B cell (primary cell): ENCODE measurements at regions not wholly inside any gene's neighbourhood (a gene's known extent, or its start where the extent isn't known, plus 50 kb on each side); places are given as distances from the start of the nearest gene placed in this dataset.

Experiments
- ATAC-seq: fragments of 200-7000 bp; cut with Tn5 transposase; one replicate; pipeline ENCODE4 v1.10.0; 2021; ENCODE audit warnings: low read depth, mild to moderate bottlenecking, moderate number of reproducible peaks, moderate library complexity
- CTCF ChIA-PET: fragments of 350-600 bp; sonication (Branson Sonifier 250); formaldehyde crosslinking; loops from one replicate; lab custom pipeline; 2021; ENCODE audit warnings: antibody characterized with exemption, inconsistent platforms; lab: Charles Lee
- POLR2A ChIA-PET: fragments of 350-600 bp; sonication (Branson Sonifier 250); formaldehyde crosslinking; loops from one replicate; lab custom pipeline; 2021; ENCODE audit warnings: antibody characterized with exemption; lab: Charles Lee
- DNase-seq: peaks from one replicate; pipeline ENCODE4 v3.0.0; 2013
- H2AFZ ChIP-seq: 2 replicates; pipeline ENCODE4 v1.6.1; 2012; ENCODE audit warnings: mild to moderate bottlenecking, low read depth, low read length; ENCODE audit not compliant: insufficient read depth, poor library complexity, severe bottlenecking
- H3K27ac ChIP-seq, 2 donors: 1 replicate in 1 of 2; 2 replicates in 1 of 2; pipeline ENCODE4 v1.5.1; 2012 to 2013; ENCODE audit warnings: low read length in 2 of 2, mild to moderate bottlenecking in 2 of 2, moderate library complexity in 1 of 2
- H3K27me3 ChIP-seq, 4 experiments: fragments of 200-600 bp in 1 of 4; sonication (generic) in 1 of 4; replicated peaks in 1 of 4; 1 replicate in 2 of 4; 2 replicates in 2 of 4; pipeline versions ENCODE4 v1.6.1 to v1.7.0; 2013 to 2016; ENCODE audit warnings: low read length in 3 of 4, mild to moderate bottlenecking in 2 of 4, mixed read lengths in 1 of 4, moderate library complexity in 1 of 4; ENCODE audit not compliant: insufficient read depth in 4 of 4, control insufficient read depth in 3 of 4; ENCODE audit errors: control extremely low read depth in 1 of 4
- H3K36me3 ChIP-seq, 2 experiments: replicated peaks in 1 of 2; 1 replicate in 1 of 2; 2 replicates in 1 of 2; pipeline versions ENCODE4 v1.6.1 to v1.7.1; 2013; ENCODE audit warnings: low read length in 1 of 2; ENCODE audit not compliant: insufficient read depth in 2 of 2, control insufficient read depth in 1 of 2; ENCODE audit errors: control extremely low read depth in 1 of 2, extremely low read depth in 1 of 2
- H3K4me1 ChIP-seq, 2 donors: fragments of 200-600 bp in 1 of 2; sonication (generic) in 1 of 2; 1 replicate in 1 of 2; 2 replicates in 1 of 2; pipeline versions ENCODE4 v1.5.1 to v1.6.1; 2013 to 2017; ENCODE audit warnings: low read length in 2 of 2; ENCODE audit not compliant: control insufficient read depth in 2 of 2, insufficient read depth in 2 of 2
- H3K4me2 ChIP-seq: replicated peaks from 2 replicates; pipeline ENCODE3; 2012; ENCODE audit warnings: mild to moderate bottlenecking, low read depth, low read length; ENCODE audit not compliant: poor library complexity, severe bottlenecking
- H3K4me3 ChIP-seq, 5 experiments: fragments of 200-600 bp in 1 of 5; sonication (generic) in 1 of 5; 1 replicate in 3 of 5; 2 replicates in 2 of 5; pipeline versions ENCODE4 v1.5.1 to v1.7.0; 2011 to 2016; ENCODE audit warnings: low read length in 4 of 5, mild to moderate bottlenecking in 4 of 5, low read depth in 2 of 5, control low read depth in 1 of 5, moderate library complexity in 1 of 5; ENCODE audit not compliant: insufficient read depth in 1 of 5; ENCODE audit errors: control extremely low read depth in 1 of 5, extremely low read depth in 1 of 5
- H3K79me2 ChIP-seq: fragments of 200-600 bp; sonication (generic); one replicate; pipeline ENCODE4 v1.6.0; 2016; ENCODE audit warnings: low read length; ENCODE audit not compliant: control insufficient read depth, insufficient read depth
- H3K9ac ChIP-seq: fragments of 200-600 bp; sonication (generic); 2 replicates; pipeline ENCODE4 v1.6.1; 2017; ENCODE audit warnings: mild to moderate bottlenecking, low read length, moderate library complexity
- H3K9me3 ChIP-seq, 3 donors: one replicate each; pipeline versions ENCODE4 v1.6.1 to v1.7.1; 2013; ENCODE audit warnings: low read length in 2 of 3; ENCODE audit not compliant: control insufficient read depth in 2 of 3, insufficient read depth in 1 of 3; ENCODE audit errors: control extremely low read depth in 1 of 3
- H4K20me1 ChIP-seq: 2 replicates; pipeline ENCODE4 v1.6.0; 2012; ENCODE audit warnings: mild to moderate bottlenecking, low read length; ENCODE audit not compliant: insufficient read depth, control insufficient read depth, poor library complexity, severe bottlenecking
- H3K27ac Mint-ChIP-seq: one replicate; pipeline ENCODE4 v1.8.0; 2021; ENCODE audit warnings: mixed read lengths
- H3K27me3 Mint-ChIP-seq: one replicate; pipeline ENCODE4 v1.8.0; 2021; ENCODE audit warnings: mixed read lengths
- H3K4me1 Mint-ChIP-seq: one replicate; pipeline ENCODE4 v1.8.0; 2021; ENCODE audit warnings: mixed read lengths
- H3K4me3 Mint-ChIP-seq: one replicate; pipeline ENCODE4 v1.8.0; 2021; ENCODE audit warnings: mixed read lengths
- H3K9me3 Mint-ChIP-seq: one replicate; pipeline ENCODE4 v1.8.0; 2022; ENCODE audit warnings: mixed read lengths; ENCODE audit not compliant: insufficient read depth
- EZH2 ChIP-seq: IDR thresholded peaks from 2 replicates; pipeline ENCODE4 v1.6.1; 2012; ENCODE audit warnings: borderline replicate concordance, low read depth, mild to moderate bottlenecking, moderate library complexity, low read length; ENCODE audit not compliant: insufficient read depth, poor library complexity, severe bottlenecking
- WGBS: methylation state at CpG from one replicate; pipeline ENCODE4 v1.1.5; 2013; ENCODE audit warnings: missing lambda C conversion rate; ENCODE audit not compliant: insufficient coverage; 5-methylcytosine and 5-hydroxymethylcytosine counted together
- intact Hi-C: fragments of 100-400 bp; cut with micrococcal nuclease; formaldehyde crosslinking; loops from one replicate; pipeline ENCODE4 v1.10.0; 2022
- TF ChIP-seq, protein P1 (sequence below): fragments of 200-600 bp; IDR thresholded peaks from one replicate; pipeline ENCODE4 v1.8.0; 2022; ENCODE audit warnings: antibody characterized with exemption, mild to moderate bottlenecking

DNA sequence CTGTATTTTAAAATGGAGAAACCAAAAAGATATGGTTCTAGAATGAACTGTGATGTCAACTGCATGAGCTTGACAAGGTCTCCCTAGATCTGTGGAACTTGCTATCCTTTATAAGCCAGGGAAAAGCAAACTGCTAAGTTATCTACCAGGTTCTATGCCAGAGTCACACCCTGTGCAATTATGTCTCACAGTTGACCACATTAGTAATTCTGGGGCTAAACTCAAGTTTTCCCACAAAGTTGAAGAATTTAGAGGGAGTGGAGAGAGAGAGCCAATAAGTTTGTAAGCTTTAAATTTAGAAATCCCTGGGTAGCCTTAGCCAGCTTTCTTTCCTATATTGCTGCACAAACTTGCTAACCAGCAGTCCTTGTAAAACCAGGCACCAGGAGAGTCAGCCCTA lies 407.0 kb upstream of the SASH1 start:
- Histone ChIP-seq H3K27ac (no peak overlapping the region), H3K4me1 (no peaks in the 10 kb centered on the region), H3K27me3 (no peaks in the 10 kb centered on the region), H3K4me2 (no peak overlapping the region), H3K9me3 (no peaks in the 10 kb centered on the region), H3K36me3 (no peaks in the 10 kb centered on the region), H4K20me1 (no peaks in the 10 kb centered on the region), H2AFZ (no peak overlapping the region), H3K4me3 (no peak overlapping the region), H3K9ac (no peak overlapping the region), H3K79me2 (no peaks in the 10 kb centered on the region)
- no peak overlapping the region for H3K27ac Mint-ChIP-seq
- no peak for ATAC-seq
- DNase-seq, result no peak
- no peaks in the 10 kb centered on the region for H3K4me1 Mint-ChIP-seq
- TF ChIP-seq EZH2, result no peak
- TF ChIP-seq, protein P1, sequence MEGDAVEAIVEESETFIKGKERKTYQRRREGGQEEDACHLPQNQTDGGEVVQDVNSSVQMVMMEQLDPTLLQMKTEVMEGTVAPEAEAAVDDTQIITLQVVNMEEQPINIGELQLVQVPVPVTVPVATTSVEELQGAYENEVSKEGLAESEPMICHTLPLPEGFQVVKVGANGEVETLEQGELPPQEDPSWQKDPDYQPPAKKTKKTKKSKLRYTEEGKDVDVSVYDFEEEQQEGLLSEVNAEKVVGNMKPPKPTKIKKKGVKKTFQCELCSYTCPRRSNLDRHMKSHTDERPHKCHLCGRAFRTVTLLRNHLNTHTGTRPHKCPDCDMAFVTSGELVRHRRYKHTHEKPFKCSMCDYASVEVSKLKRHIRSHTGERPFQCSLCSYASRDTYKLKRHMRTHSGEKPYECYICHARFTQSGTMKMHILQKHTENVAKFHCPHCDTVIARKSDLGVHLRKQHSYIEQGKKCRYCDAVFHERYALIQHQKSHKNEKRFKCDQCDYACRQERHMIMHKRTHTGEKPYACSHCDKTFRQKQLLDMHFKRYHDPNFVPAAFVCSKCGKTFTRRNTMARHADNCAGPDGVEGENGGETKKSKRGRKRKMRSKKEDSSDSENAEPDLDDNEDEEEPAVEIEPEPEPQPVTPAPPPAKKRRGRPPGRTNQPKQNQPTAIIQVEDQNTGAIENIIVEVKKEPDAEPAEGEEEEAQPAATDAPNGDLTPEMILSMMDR, result no peak
- peaks cover 2% of the 10 kb centered on the region for H3K9me3 Mint-ChIP-seq
- H3K27me3 Mint-ChIP-seq, result no peaks in the 10 kb centered on the region
- ChIA-PET CTCF (no interaction called here), POLR2A (no interaction called here)
- intact Hi-C loops, result no loop called here
- no peak overlapping the region for H3K4me3 Mint-ChIP-seq

DNA sequence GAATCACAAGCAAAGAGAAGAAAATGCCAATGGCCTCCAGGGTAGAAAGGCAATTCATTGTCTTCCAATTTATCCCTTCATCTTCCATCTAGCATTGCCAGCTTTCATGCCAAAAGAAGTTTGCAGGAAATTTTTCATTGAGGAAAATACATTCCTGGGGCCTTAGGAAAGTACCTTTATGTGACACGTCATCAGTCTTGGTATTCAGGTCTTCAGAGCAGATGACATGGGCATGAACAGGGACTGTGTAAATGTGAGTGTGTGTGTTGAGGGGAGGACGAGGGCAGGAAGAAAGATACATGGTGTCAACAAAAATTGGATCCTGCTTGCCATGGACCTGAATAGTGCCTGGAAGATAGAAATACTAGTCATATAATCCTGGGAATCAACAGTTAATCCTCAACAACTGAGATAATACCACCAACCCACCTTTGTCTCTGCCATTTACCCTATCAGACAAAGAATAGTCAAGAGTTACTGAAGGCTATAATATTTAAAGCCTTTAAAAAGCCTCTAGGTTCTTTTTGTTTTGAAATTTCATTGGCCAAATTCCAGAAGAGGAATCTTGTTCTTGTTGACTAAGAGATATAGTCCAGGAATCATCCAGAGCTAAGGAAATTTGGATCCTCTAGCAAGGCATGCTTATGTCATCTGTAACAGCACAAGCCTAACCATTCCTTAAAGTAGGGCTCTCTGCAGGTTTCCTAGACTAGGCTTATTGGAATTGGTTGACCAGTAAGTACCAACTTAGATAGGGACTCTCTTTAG lies 405.8 kb upstream of the SASH1 start:
- Histone ChIP-seq H3K27ac (no peak overlapping the region), H3K9ac (no peak overlapping the region), H3K27me3 (no peaks in the 10 kb centered on the region), H2AFZ (no peak overlapping the region), H3K36me3 (no peaks in the 10 kb centered on the region), H3K4me2 (no peak overlapping the region), H4K20me1 (no peaks in the 10 kb centered on the region), H3K4me3 (no peak overlapping the region), H3K9me3 (no peaks in the 10 kb centered on the region), H3K79me2 (no peaks in the 10 kb centered on the region), H3K4me1 (no peaks in the 10 kb centered on the region)
- Mint-ChIP-seq H3K9me3 (peaks cover 2% of the 10 kb centered on the region), H3K4me1 (no peaks in the 10 kb centered on the region), H3K27ac (no peak overlapping the region), H3K4me3 (no peak overlapping the region), H3K27me3 (no peaks in the 10 kb centered on the region)
- intact Hi-C loops, result no loop called here
- DNase-seq (no peak), ATAC-seq (no peak)
- TF ChIP-seq, protein P1, result no peak
- TF ChIP-seq EZH2, result no peak
- CTCF ChIA-PET, result no interaction called here
- POLR2A ChIA-PET, result no interaction called here
- WGBS, result 73% methylated on average over 2 of the region's 2 CpGs
